Fibroblast of peridontal ligament (primary cell): ENCODE measurements at regions not wholly inside any gene's neighbourhood (a gene's known extent, or its start where the extent isn't known, plus 50 kb on each side); places are given as distances from the start of the nearest gene placed in this dataset.

Experiments
- DNase-seq: peaks from one replicate; pipeline ENCODE4 v3.0.0-alpha.2; 2010; ENCODE audit errors: extremely low read depth

GRCh38 chr2:57570961-57571360 lies 475.6 kb upstream of the VRK2 start:
- no peak for DNase-seq

- no peak for DNase-seq
These were observed 470.8 kb upstream of the VRK2 start for GRCh38 chr2:57575700-57576268.

- DNase-seq: no peak
These were observed 469.6 kb upstream of the VRK2 start for GRCh38 chr2:57576983-57577382.

- no peak for DNase-seq
These were observed 448.7 kb upstream of the VRK2 start for GRCh38 chr2:57597940-57598339.

- no peak for DNase-seq
These were observed 448.1 kb upstream of the VRK2 start for GRCh38 chr2:57598551-57598950.

GRCh38 chr2:57602733-57603132 lies 443.9 kb upstream of the VRK2 start:
- no peak for DNase-seq

GRCh38 chr2:57614988-57615387 lies 431.6 kb upstream of the VRK2 start:
- no peak for DNase-seq

GRCh38 chr2:57615855-57616556 lies 430.6 kb upstream of the VRK2 start:
- no peak for DNase-seq

GRCh38 chr2:57617318-57617717 lies 429.3 kb upstream of the VRK2 start:
- no peak for DNase-seq

- DNase-seq: no peak
These were observed 425.4 kb upstream of the VRK2 start for GRCh38 chr2:57621122-57621663.

- no peak for DNase-seq
These were observed 424.6 kb upstream of the VRK2 start for GRCh38 chr2:57622009-57622408.

GRCh38 chr2:57656198-57656597 lies 390.4 kb upstream of the VRK2 start:
- no peak for DNase-seq

GRCh38 chr2:57669570-57669969 lies 377.0 kb upstream of the VRK2 start:
- no peak for DNase-seq

GRCh38 chr2:57674025-57674424 lies 372.6 kb upstream of the VRK2 start:
- no peak for DNase-seq

- DNase-seq: no peak
These were observed 371.9 kb upstream of the VRK2 start for GRCh38 chr2:57674743-57675142.

- no peak for DNase-seq
These were observed 369.3 kb upstream of the VRK2 start for GRCh38 chr2:57677296-57677695.

- DNase-seq: no peak
These were observed 365.0 kb upstream of the VRK2 start for GRCh38 chr2:57681650-57682049.

GRCh38 chr2:57685032-57685431 lies 361.6 kb upstream of the VRK2 start:
- DNase-seq: no peak

- DNase-seq: no peak
These were observed 354.2 kb upstream of the VRK2 start for GRCh38 chr2:57692395-57692794.

GRCh38 chr2:57693177-57693576 lies 353.4 kb upstream of the VRK2 start:
- DNase-seq: no peak

GRCh38 chr2:57693965-57694364 lies 352.6 kb upstream of the VRK2 start:
- no peak for DNase-seq

GRCh38 chr2:57696016-57696415 lies 350.6 kb upstream of the VRK2 start:
- DNase-seq: no peak

GRCh38 chr2:57698392-57698791 lies 348.2 kb upstream of the VRK2 start:
- DNase-seq: no peak
